PC-9 (cell line): ENCODE measurements at regions not wholly inside any gene's neighbourhood (a gene's known extent, or its start where the extent isn't known, plus 50 kb on each side); places are given as distances from the start of the nearest gene placed in this dataset.
A peak's percentile ranks its signal among the peaks of the same experiment; 100 is the strongest.

Experiments
- BruUV-seq: library from RNA; stranded (reverse); fragments of 400-500 nt; replicated peaks from 2 replicates; lab custom pipeline; 2021; lab: Mats Ljungman, UMichigan
- CTCF ChIA-PET: fragments of 300-600 bp; sonication (Branson Sonifier 250); formaldehyde crosslinking; loops from one replicate; lab custom pipeline; 2022; ENCODE audit warnings: antibody characterized with exemption; lab: Charles Lee
- POLR2A ChIA-PET: fragments of 300-600 bp; sonication (Branson Sonifier 250); formaldehyde crosslinking; loops from one replicate; lab custom pipeline; 2022; ENCODE audit warnings: antibody characterized with exemption; ENCODE audit not compliant: unreplicated experiment; lab: Charles Lee
- DNase-seq, 2 experiments: peaks; one replicate each; pipeline versions ENCODE4 v3.0.0 to v3.0.0-alpha.2; 2015 to 2022; ENCODE audit warnings: mixed read lengths in 1 of 2
- H2AFZ ChIP-seq: fragments of 200-600 bp; sonication (generic); 2 replicates; pipeline ENCODE4 v1.8.1; 2017; ENCODE audit warnings: antibody characterized with exemption
- H3F3A ChIP-seq: fragments of 200-600 bp; sonication (generic); 2 replicates; pipeline ENCODE4 v1.8.1; 2017; ENCODE audit warnings: antibody characterized with exemption, mild to moderate bottlenecking, low read depth; ENCODE audit not compliant: insufficient read depth
- H3K27ac ChIP-seq: fragments of 200-600 bp; sonication (generic); 2 replicates; pipeline ENCODE4 v1.6.1; 2016; ENCODE audit warnings: mixed run types
- H3K27me3 ChIP-seq: fragments of 200-600 bp; sonication (generic); 2 replicates; pipeline ENCODE4 v1.6.1; 2016; ENCODE audit warnings: low read depth, mixed run types; ENCODE audit not compliant: insufficient read depth
- H3K36me3 ChIP-seq: fragments of 200-600 bp; sonication (generic); 2 replicates; pipeline ENCODE4 v1.6.1; 2016; ENCODE audit warnings: low read depth, mixed run types
- H3K4me1 ChIP-seq: fragments of 200-600 bp; sonication (generic); replicated peaks from 2 replicates; pipeline ENCODE4 v1.6.1; 2016; ENCODE audit warnings: mixed run types; ENCODE audit not compliant: insufficient read depth
- H3K4me2 ChIP-seq: fragments of 200-600 bp; sonication (generic); 2 replicates; pipeline ENCODE4 v1.6.1; 2017; ENCODE audit warnings: mixed run types
- H3K4me3 ChIP-seq: fragments of 200-600 bp; sonication (generic); 2 replicates; pipeline ENCODE4 v1.6.1; 2016; ENCODE audit warnings: mixed run types
- H3K79me2 ChIP-seq: fragments of 200-600 bp; sonication (generic); 2 replicates; pipeline ENCODE4 v1.6.1; 2017; ENCODE audit warnings: low read depth, mixed run types
- H3K9me2 ChIP-seq: fragments of 200-600 bp; sonication (generic); 2 replicates; pipeline ENCODE4 v1.8.1; 2017; ENCODE audit warnings: mild to moderate bottlenecking; ENCODE audit not compliant: insufficient read depth
- H3K9me3 ChIP-seq: fragments of 200-600 bp; sonication (generic); 2 replicates; pipeline ENCODE4 v1.8.1; 2016; ENCODE audit warnings: low read depth; ENCODE audit not compliant: insufficient read depth
- H4K20me1 ChIP-seq: fragments of 200-600 bp; sonication (generic); 2 replicates; pipeline ENCODE4 v1.8.1; 2017; ENCODE audit not compliant: insufficient read depth
- CTCF ChIP-seq: fragments of 200-600 bp; sonication (generic); conservative IDR thresholded peaks from 2 replicates; pipeline ENCODE4 v1.6.1; 2017; ENCODE audit warnings: mixed run types, antibody characterized with exemption, mild to moderate bottlenecking, moderate library complexity
- EZH2 ChIP-seq: fragments of 200-600 bp; sonication (generic); IDR thresholded peaks from 2 replicates; pipeline ENCODE4 v1.8.0; 2017; ENCODE audit warnings: antibody characterized with exemption, low read depth
- intact Hi-C: fragments of 100-400 bp; cut with micrococcal nuclease; formaldehyde crosslinking; loops from one replicate; pipeline ENCODE4 v1.10.0; 2022; ENCODE audit not compliant: unreplicated experiment

GRCh38 chr12:124491310-124491709 lies 76.1 kb downstream of the NCOR2 start:
- Histone ChIP-seq H3K79me2 (peaks cover 33% of the 10 kb centered on the region), H3K36me3 (0 out of 2 replicates have a peak, but pooled peaks cover 4% of the 10 kb centered on the region), H3K9me3 (no peaks in the 10 kb centered on the region), H4K20me1 (peaks cover 73% of the 10 kb centered on the region), H3F3A (peaks cover 8% of the 10 kb centered on the region; the same call in 1 of the 2 replicates), H3K4me1 (peaks cover 7% of the 10 kb centered on the region), H3K4me3 (no peak overlapping the region), H3K27ac (no peak overlapping the region), H3K4me2 (no peak overlapping the region), H2AFZ (no peak overlapping the region), H3K27me3 (no peaks in the 10 kb centered on the region), H3K9me2 (no peaks in the 10 kb centered on the region)
- ChIA-PET POLR2A (no interaction called here), CTCF (interaction anchor here (0.5 kb wide), 1 partner anchor 122 kb away, joined by 3 read pairs; no protein-coding TSS in a partner anchor)
- BruUV-seq: no TSS peak
- intact Hi-C loops: no loop called here
- no peak for DNase-seq
- TF ChIP-seq CTCF (no peak), EZH2 (no peak)

GRCh38 chr12:124490584-124491305 lies 76.7 kb downstream of the NCOR2 start:
- peaks cover 7% of the 10 kb centered on the region for H3K4me1 ChIP-seq
- TF ChIP-seq CTCF (no peak), EZH2 (no peak)

GRCh38 chr12:124489915-124490583 lies 77.4 kb downstream of the NCOR2 start:
- DNase-seq: no peak
- Histone ChIP-seq H3K9me3 (no peaks in the 10 kb centered on the region), H3K27me3 (no peaks in the 10 kb centered on the region), H2AFZ (no peak overlapping the region), H3K9me2 (no peaks in the 10 kb centered on the region), H3K36me3 (0 out of 2 replicates have a peak, but pooled peaks cover 4% of the 10 kb centered on the region), H3F3A (peaks cover 8% of the 10 kb centered on the region; the same call in 1 of the 2 replicates), H4K20me1 (peaks cover 69% of the 10 kb centered on the region), H3K27ac (no peak overlapping the region), H3K79me2 (peaks cover 30% of the 10 kb centered on the region), H3K4me1 (peaks cover 7% of the 10 kb centered on the region), H3K4me3 (no peak overlapping the region), H3K4me2 (no peak overlapping the region)
- ChIA-PET CTCF (no interaction called here), POLR2A (no interaction called here)
- intact Hi-C loops: no loop called here
- no peak for TF ChIP-seq EZH2
- BruUV-seq: no TSS peak

More at GRCh38 chr12:124490584-124491305, 76.7 kb downstream of the NCOR2 start:
- Histone ChIP-seq H3K79me2 (peaks cover 31% of the 10 kb centered on the region), H3K27me3 (no peaks in the 10 kb centered on the region), H3K4me3 (no peak overlapping the region), H3F3A (peaks cover 8% of the 10 kb centered on the region; the same call in 1 of the 2 replicates), H2AFZ (no peak overlapping the region), H3K4me2 (no peak overlapping the region), H3K9me2 (no peaks in the 10 kb centered on the region), H4K20me1 (peaks cover 70% of the 10 kb centered on the region), H3K27ac (no peak overlapping the region), H3K9me3 (no peaks in the 10 kb centered on the region), H3K36me3 (0 out of 2 replicates have a peak, but pooled peaks cover 4% of the 10 kb centered on the region)
- no TSS peak for BruUV-seq
- intact Hi-C loops: no loop called here
- POLR2A ChIA-PET: no interaction called here
- peak in 1 of 2 experiments; percentile 43 for DNase-seq
- CTCF ChIA-PET: interaction anchor here (0.5 kb wide), 1 partner anchor 123 kb away, joined by 3 read pairs; no protein-coding TSS in a partner anchor
